GM21447 (cell line): ENCODE measurements at regions not wholly inside any gene's neighbourhood (a gene's known extent, or its start where the extent isn't known, plus 50 kb on each side); places are given as distances from the start of the nearest gene placed in this dataset.
"Not testable (repeated sequence)": the region's sequence is repeated elsewhere in the genome, so short reads cannot be mapped to it uniquely, and the experiment has no call there.

Experiments
- ATAC-seq: cut with Tn5 transposase; IDR thresholded peaks from one replicate; pipeline ENCODE4 v1.9.1; 2021; ENCODE audit not compliant: unreplicated experiment

DNA sequence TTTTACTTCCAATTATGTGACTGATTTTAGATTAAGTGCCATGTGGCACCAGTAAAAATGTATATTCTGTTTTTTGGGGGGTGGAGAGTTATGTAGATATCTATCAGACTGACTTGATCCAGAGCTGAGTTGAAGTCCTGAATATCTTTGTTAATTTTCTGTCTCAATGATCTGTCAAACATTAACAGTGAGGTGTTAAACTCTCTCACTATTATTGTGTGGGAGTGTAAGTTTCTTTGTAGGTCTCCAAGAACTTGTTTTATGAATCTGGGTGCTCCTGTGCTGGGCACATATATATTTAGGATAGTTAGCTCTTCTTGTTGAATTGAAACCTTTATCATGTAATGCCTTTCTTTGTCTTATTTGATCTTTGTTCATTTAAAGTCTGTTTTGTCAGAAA is 276.5 kb upstream of the USP25 start:
- no peak for ATAC-seq

DNA sequence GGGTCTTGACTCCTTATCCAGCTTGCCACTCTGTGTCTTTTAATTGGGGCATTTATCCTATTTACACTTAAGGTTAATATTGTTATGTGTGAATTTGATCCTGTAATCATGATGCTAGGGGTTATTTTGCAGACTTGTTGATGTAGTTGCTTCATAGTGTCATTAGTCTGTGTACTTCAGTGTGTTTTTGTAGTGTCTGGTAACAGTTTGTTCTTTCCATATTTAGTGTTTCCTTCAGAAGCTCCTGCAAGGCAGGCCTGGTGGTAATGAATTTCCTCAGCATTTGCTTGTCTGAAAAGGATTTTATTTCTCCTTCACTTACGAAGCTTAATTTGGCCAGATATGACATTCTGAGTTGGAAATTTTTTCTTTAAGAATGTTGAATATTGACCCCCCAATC is 276.0 kb upstream of the USP25 start:
- not testable (repeated sequence) for ATAC-seq

- ATAC-seq = not testable (repeated sequence)
These were observed 274.9 kb upstream of the USP25 start for GRCh38 chr21:15454931-15455330.

- ATAC-seq = no peak
These were observed 273.8 kb upstream of the USP25 start for GRCh38 chr21:15455819-15456462.

- ATAC-seq = no peak
These were observed 271.8 kb upstream of the USP25 start for GRCh38 chr21:15457965-15458364.

DNA sequence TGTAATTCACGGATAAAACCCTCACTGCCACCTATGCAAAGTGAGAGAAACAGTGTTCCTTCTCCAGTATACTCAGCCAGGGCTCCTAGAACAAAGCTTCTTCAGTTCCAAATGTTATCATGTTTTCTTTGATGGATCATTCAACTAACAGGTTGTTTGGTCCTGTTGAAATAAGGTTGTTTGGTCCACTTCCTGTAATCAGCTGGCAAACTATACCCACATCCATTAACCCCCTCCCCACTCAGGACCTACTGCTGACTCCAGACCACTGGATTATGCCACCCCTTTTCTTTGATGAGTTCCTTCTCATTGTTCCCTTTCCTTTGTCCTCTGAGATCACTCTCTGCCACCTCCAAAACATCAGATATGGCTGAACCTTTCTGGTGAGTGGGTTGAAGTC is 267.7 kb upstream of the USP25 start:
- ATAC-seq = no peak

DNA sequence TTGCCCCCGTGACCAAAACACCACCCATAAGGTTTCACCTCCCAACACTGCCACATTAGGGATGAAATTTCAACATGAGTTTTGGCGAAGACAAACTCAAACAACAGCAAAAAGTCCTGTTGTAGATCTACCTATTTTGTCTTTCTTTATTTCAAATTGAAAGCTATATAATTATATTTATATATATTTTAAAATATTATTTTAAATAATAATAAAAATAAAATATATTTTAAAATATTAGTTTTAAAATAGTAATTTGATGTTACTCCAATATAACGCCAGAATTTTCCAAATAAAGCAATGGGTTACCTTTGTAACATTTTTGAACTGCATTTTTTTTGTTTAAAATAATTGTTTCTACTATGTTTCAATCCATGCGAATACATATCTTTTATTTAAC is 263.5 kb upstream of the USP25 start:
- no peak for ATAC-seq

DNA sequence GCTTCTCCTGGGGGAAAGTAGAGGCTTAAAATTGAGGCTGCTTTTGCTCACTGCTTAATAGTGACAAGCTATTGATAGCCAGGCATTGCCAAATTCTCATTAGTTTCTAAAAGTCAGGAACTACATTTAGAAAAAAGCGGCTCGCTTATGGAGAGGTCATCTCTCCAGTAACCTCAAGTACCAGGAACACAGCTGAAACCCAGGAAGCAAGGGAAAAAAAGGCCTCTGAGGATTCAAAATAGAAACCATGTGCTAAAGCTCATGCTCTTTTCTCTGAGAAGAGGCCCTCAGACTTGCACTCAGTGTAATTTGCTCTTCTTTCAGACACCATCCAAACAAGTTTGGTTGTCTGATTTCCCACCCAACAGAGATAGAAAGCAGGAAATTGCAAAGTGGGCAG is 261.4 kb upstream of the USP25 start:
- ATAC-seq = no peak

GRCh38 chr21:15472108-15473040 is 257.4 kb upstream of the USP25 start:
- no peak for ATAC-seq

DNA sequence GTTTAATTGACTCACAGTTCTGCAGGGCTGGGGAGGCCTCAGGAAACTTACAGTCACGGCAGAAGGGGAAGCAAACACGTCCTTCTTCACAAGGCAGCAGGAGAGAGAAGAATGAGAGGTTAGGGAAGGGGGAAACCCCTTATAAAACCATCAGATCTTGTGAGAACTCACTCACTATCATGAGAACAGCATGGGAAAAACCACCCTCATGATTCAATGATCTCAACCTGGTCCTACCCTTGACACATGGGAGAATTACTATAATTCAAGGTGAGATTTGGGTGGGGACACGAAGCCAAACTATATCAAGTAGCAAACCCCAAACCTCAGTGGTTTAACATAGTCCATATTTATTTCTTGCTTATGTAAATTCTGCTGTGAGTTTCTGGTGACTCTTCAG is 252.0 kb upstream of the USP25 start:
- not testable (repeated sequence) for ATAC-seq

GRCh38 chr21:15480160-15480559 is 249.6 kb upstream of the USP25 start:
- no peak for ATAC-seq

- peak; percentile 99 for ATAC-seq
These were observed 246.5 kb upstream of the USP25 start for GRCh38 chr21:15483138-15483780.

DNA sequence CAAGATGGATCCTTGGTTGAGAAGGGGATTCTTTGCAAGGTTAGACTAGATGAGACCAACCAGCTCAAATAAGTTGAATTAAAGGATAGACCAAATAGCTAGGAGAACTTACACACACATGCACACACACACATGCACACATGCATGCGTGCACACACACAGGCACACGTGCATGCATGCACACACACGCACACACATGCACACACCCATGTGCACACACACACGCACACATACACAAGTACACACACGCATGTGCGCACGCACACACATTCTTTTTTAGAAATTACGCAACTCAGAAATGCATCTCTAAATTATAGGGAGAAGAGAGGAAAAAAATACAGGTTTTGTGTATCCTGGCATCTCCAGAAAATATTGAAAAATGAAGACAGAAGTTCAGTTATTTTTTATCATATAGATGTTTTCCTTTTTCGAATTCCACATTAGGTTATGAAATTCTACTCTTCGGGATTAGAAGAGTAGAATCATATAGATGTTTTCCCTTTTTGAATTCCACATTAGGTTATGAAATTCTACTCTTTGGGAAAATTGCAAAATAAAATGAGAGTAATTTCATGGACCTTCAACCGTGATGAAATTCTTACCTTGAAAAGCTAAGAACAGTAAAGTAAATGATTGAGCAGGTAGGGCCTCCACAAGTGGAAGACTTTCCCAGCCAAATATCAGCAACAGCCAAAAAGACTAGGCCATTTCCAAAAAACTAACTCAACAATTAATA is 243.2 kb upstream of the USP25 start:
- ATAC-seq = no peak

DNA sequence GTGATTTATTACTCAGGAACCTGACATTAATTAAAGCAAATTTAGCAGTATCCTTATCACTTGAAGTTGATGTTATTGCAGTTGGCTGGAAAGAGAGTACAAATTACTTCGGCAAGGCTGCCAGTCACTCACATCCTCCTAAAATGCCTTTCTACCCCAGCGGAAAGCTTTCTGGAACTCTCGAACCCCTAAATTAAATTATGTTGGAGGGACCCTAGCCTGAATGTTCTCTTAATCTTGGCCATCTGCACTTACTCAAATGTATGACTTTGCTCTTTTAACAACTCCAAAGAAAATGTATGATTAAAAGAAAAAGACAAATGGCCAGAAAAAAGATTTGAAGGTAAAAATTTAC is 242.6 kb upstream of the USP25 start:
- ATAC-seq = no peak

DNA sequence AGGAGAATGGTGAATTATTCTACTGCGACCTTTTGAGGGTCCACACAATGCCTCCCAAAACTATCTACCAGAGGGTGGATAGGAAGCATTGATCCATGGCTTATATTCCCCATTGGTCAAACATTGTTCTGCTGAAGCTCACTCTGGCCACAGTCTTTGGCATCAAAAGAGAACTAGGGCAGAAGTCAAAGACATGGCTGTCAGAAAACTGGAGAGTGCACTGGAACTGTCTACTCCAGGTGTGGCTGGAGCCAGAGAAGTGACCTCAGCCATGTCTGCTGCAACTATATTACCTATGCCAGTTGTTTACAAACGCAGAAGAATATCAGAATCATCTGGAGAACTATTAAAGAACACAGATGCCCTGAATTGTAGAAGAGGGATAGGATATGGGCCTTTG is 238.7 kb upstream of the USP25 start:
- no peak for ATAC-seq

- no peak for ATAC-seq
These were observed 236.1 kb upstream of the USP25 start for GRCh38 chr21:15493646-15494045.

- no peak for ATAC-seq
These were observed 235.3 kb upstream of the USP25 start for GRCh38 chr21:15494481-15494880.

DNA sequence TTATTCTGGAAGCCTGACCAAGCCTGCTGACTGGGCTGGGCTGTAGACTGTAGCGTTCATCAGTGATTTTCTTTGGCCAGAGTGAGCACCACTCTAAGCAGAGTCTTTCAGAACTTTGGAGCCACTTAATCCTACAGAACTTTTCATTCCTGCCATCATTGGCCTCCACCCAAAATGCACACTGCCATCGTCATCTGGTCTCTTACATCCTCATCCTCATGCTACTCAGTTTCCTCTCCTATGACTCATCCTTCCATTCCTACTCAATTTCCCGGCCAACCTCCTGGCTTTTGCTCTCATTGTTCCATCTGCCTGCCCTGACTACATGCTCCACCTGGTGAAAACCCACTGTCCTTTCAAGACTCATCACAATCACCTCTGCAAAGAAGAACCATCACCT is 233.8 kb upstream of the USP25 start:
- ATAC-seq = no peak

DNA sequence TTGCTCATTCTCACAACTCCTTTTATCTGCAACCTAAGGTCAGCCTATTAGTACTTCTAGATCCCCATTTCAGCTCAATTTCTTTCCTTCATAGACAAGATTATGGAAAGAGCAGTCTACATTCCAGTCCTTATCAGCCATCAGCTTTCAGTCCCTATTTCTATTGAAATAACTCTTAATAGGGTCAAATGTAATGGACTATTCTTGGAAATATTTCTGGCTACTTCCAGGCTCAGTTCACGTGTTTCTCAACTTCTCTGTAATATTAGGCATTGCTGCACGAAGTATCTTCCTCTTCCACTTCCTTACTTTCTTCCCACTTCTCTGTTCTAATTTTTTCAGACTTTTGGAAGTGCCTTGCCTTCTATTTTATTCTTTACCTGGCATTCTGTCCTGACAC is 232.9 kb upstream of the USP25 start:
- no peak for ATAC-seq

DNA sequence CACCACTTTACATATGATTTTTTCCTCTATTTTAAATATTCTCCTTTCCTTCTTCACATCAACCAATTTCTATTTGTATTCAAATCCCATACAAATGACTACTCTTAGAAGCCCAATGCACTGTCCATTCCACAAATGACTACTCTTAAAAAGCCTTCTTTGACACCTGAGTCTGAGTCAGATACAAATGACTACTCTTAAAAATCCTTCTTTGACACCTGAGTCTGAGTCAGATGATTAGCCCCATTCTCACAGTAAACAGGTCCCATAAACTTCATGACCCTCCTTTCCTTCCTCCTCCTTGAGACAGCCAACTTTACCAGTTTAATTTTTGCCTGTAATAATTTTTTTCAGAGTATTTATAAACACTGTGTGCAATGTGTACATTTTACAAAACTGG is 231.3 kb upstream of the USP25 start:
- ATAC-seq = no peak

DNA sequence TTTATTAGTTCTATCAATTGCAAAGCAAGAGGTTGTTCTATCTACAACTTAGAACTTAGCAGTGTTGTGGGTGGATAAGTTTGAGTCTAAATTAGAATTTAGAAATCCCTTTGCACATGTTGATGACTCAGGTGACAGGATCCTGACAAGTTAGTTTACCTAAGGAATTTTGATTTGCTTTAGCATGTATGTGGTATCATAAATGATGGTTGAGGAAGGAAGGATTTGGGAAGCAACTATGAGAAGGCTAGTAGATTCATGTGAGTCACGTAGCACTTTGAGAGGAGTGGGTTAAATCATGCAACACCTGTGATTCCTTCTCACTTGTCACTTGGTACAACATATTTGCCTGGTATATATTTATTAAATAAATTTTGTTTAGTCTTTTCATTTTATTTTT is 223.7 kb upstream of the USP25 start:
- ATAC-seq = no peak
